ENCODE measurements at regions not wholly inside any gene's neighbourhood (a gene's known extent, or its start where the extent isn't known, plus 50 kb on each side); places are given as distances from the start of the nearest gene placed in this dataset.

DNA sequence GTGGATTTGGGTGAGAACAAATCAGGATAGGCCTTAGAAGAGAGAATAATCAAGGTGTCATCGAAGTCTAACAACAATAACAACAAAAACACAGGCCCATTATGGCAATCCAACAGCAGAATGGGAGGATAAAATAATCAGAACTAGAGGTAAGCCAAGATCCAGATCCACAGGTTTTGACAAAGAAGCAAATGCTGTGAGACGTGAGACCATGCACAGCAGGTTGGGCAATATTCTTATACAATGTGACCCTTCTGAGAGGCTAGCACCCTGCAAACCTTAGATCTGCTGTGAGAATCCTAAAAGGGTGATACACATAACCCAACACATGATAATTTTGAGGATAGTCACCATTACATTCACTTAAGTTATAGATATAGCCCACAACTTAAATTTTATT lies 352.9 kb downstream of the CDH10 start (continued):
- TF ChIP-seq E4F1 (CRISPR knock-in tag; IDR thresholded peaks at IDR 0.05; ENCODE audit: borderline replicate concordance) = no peak
- TF ChIP-seq ZNF384 (IDR thresholded peaks at IDR 0.05; ENCODE audit: low read depth, low read length) = no peak
- TF ChIP-seq, protein P1, sequence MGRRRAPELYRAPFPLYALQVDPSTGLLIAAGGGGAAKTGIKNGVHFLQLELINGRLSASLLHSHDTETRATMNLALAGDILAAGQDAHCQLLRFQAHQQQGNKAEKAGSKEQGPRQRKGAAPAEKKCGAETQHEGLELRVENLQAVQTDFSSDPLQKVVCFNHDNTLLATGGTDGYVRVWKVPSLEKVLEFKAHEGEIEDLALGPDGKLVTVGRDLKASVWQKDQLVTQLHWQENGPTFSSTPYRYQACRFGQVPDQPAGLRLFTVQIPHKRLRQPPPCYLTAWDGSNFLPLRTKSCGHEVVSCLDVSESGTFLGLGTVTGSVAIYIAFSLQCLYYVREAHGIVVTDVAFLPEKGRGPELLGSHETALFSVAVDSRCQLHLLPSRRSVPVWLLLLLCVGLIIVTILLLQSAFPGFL (CRISPR knock-in tag; IDR thresholded peaks at IDR 0.05) = no peak

GRCh38 chr5:24294333-24294732 lies 350.4 kb downstream of the CDH10 start:
- H3K36me3 ChIP-seq (ENCODE audit: control insufficient read depth, insufficient read depth, low read length) = no peaks in the 10 kb centered on the region
- no peak overlapping the region for H3K27ac ChIP-seq (ENCODE audit: extremely low read depth, low read depth, low read length)
- no peak for ATAC-seq
- no peaks in the 10 kb centered on the region for H3K79me2 ChIP-seq (ENCODE audit: control insufficient read depth, insufficient read depth, low read length)
- no peak overlapping the region for H2AFZ ChIP-seq (ENCODE audit: low read depth, low read length)
- WGBS (ENCODE audit: insufficient coverage, low coverage, missing lambda C conversion rate) = 0% methylated on average over 4 of the region's 4 CpGs
- BruUV-seq (replicated peaks) = no TSS peak
- no peak for DNase-seq (ENCODE audit: extremely low read depth in 1 of 4, low spot score in 3 of 4)
- in situ Hi-C loops (cut with MboI) = no loop called here
- no peak overlapping the region for H3K9ac ChIP-seq (ENCODE audit: insufficient read depth in 1 of 2, low read depth in 2 of 2, low read length in 2 of 2)
- no peaks in the 10 kb centered on the region for H3K27me3 ChIP-seq (ENCODE audit: control insufficient read depth in 2 of 2, insufficient read depth in 2 of 2, low read length in 2 of 2)
- H3K4me2 ChIP-seq (ENCODE audit: insufficient read depth, low read length) = no peak overlapping the region
- intact Hi-C loops (cut with micrococcal nuclease) = no loop called here
- no peak for FAIRE-seq
- H3K9me3 ChIP-seq (replicated peaks; ENCODE audit: control insufficient read depth, insufficient read depth, low read depth, low read length) = no peaks in the 10 kb centered on the region; the same call in 1 of the 2 replicates
- no peaks in the 10 kb centered on the region for H4K20me1 ChIP-seq (replicated peaks; ENCODE audit: control insufficient read depth, insufficient read depth, low read length)
- no peaks in the 10 kb centered on the region for H3K4me1 ChIP-seq (replicated peaks in 1 of 2; ENCODE audit: control insufficient read depth in 2 of 2, insufficient read depth in 2 of 2, low read length in 2 of 2)
- H3K4me3 ChIP-seq = no peak overlapping the region
- H3K9me1 ChIP-seq (ENCODE audit: control insufficient read depth, insufficient read depth, low read length) = no peaks in the 10 kb centered on the region
- ChIA-PET POLR2A (no interaction called here), CTCF (ENCODE audit: low intra/inter-chr PET ratio) (no interaction called here)
- TF ChIP-seq ZNF444 (CRISPR knock-in tag; IDR thresholded peaks at IDR 0.05) = no peak
- TF ChIP-seq STAT5B (CRISPR knock-in tag; IDR thresholded peaks at IDR 0.05) = no peak
- TF ChIP-seq PHF21A (IDR thresholded peaks at IDR 0.05; ENCODE audit: borderline replicate concordance, low read depth) = no peak
- no peak for TF ChIP-seq HDAC1 (IDR thresholded peaks at IDR 0.05)
- TF ChIP-seq, protein P2, sequence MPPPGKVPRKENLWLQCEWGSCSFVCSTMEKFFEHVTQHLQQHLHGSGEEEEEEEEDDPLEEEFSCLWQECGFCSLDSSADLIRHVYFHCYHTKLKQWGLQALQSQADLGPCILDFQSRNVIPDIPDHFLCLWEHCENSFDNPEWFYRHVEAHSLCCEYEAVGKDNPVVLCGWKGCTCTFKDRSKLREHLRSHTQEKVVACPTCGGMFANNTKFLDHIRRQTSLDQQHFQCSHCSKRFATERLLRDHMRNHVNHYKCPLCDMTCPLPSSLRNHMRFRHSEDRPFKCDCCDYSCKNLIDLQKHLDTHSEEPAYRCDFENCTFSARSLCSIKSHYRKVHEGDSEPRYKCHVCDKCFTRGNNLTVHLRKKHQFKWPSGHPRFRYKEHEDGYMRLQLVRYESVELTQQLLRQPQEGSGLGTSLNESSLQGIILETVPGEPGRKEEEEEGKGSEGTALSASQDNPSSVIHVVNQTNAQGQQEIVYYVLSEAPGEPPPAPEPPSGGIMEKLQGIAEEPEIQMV (tag; conservative IDR thresholded peaks at IDR 0.05; ENCODE audit: low read depth) = no peak
- no peak for TF ChIP-seq MEF2A (IDR thresholded peaks at IDR 0.05; ENCODE audit: control insufficient read depth, low read depth, low read length)
- no peak for TF ChIP-seq C11orf30 (IDR thresholded peaks at IDR 0.05; ENCODE audit: low read depth)
- no peak for TF ChIP-seq BRCA1 (IDR thresholded peaks at IDR 0.05)
- TF ChIP-seq BRCA1 (CRISPR knock-in tag; IDR thresholded peaks at IDR 0.05) = no peak
- TF ChIP-seq, protein P3, sequence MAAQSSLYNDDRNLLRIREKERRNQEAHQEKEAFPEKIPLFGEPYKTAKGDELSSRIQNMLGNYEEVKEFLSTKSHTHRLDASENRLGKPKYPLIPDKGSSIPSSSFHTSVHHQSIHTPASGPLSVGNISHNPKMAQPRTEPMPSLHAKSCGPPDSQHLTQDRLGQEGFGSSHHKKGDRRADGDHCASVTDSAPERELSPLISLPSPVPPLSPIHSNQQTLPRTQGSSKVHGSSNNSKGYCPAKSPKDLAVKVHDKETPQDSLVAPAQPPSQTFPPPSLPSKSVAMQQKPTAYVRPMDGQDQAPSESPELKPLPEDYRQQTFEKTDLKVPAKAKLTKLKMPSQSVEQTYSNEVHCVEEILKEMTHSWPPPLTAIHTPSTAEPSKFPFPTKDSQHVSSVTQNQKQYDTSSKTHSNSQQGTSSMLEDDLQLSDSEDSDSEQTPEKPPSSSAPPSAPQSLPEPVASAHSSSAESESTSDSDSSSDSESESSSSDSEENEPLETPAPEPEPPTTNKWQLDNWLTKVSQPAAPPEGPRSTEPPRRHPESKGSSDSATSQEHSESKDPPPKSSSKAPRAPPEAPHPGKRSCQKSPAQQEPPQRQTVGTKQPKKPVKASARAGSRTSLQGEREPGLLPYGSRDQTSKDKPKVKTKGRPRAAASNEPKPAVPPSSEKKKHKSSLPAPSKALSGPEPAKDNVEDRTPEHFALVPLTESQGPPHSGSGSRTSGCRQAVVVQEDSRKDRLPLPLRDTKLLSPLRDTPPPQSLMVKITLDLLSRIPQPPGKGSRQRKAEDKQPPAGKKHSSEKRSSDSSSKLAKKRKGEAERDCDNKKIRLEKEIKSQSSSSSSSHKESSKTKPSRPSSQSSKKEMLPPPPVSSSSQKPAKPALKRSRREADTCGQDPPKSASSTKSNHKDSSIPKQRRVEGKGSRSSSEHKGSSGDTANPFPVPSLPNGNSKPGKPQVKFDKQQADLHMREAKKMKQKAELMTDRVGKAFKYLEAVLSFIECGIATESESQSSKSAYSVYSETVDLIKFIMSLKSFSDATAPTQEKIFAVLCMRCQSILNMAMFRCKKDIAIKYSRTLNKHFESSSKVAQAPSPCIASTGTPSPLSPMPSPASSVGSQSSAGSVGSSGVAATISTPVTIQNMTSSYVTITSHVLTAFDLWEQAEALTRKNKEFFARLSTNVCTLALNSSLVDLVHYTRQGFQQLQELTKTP (IDR thresholded peaks at IDR 0.05; ENCODE audit: low read depth in 1 of 2, partially characterized antibody in 2 of 2) = no peak
